HG03139 (cell line): ENCODE measurements at regions not wholly inside any gene's neighbourhood (a gene's known extent, or its start where the extent isn't known, plus 50 kb on each side); places are given as distances from the start of the nearest gene placed in this dataset.
"Not testable (repeated sequence)": the region's sequence is repeated elsewhere in the genome, so short reads cannot be mapped to it uniquely, and the experiment has no call there.

ENCODE experiments used
- ATAC-seq: cut with Tn5 transposase; IDR thresholded peaks from one replicate; pipeline ENCODE4 v1.9.1; 2021; ENCODE audit not compliant: unreplicated experiment

GRCh38 chr7:25432807-25433206 is 204.5 kb upstream of the NPVF start:
- no peak for ATAC-seq

GRCh38 chr7:25436413-25436812 is 208.1 kb upstream of the NPVF start:
- no peak for ATAC-seq

GRCh38 chr7:25437308-25437707 is 209.0 kb upstream of the NPVF start:
- no peak for ATAC-seq

- ATAC-seq: no peak
Observed at GRCh38 chr7:25444991-25445390, 216.7 kb upstream of the NPVF start.

- no peak for ATAC-seq
Observed at GRCh38 chr7:25448301-25448700, 220.0 kb upstream of the NPVF start.

GRCh38 chr7:25454020-25454419 is 225.7 kb upstream of the NPVF start:
- ATAC-seq: no peak

GRCh38 chr7:25454562-25455041 is 226.3 kb upstream of the NPVF start:
- no peak for ATAC-seq

GRCh38 chr7:25455683-25456251 is 227.5 kb upstream of the NPVF start:
- ATAC-seq: no peak

GRCh38 chr7:25456467-25457171 is 228.3 kb upstream of the NPVF start:
- no peak for ATAC-seq

- no peak for ATAC-seq
Observed at GRCh38 chr7:25459057-25459456, 230.8 kb upstream of the NPVF start.

- no peak for ATAC-seq
Observed at GRCh38 chr7:25460433-25460832, 232.1 kb upstream of the NPVF start.

- ATAC-seq: no peak
Observed at GRCh38 chr7:25469669-25470068, 241.4 kb upstream of the NPVF start.

- ATAC-seq: no peak
Observed at GRCh38 chr7:25476863-25477499, 248.7 kb upstream of the NPVF start.

GRCh38 chr7:25478221-25478620 is 249.9 kb upstream of the NPVF start:
- not testable (repeated sequence) for ATAC-seq

- no peak for ATAC-seq
Observed at GRCh38 chr7:25478925-25479324, 250.6 kb upstream of the NPVF start.

- no peak for ATAC-seq
Observed at GRCh38 chr7:25481891-25482290, 253.6 kb upstream of the NPVF start.

GRCh38 chr7:25482631-25483030 is 254.3 kb upstream of the NPVF start:
- ATAC-seq: no peak

GRCh38 chr7:25485026-25485425 is 256.7 kb upstream of the NPVF start:
- no peak for ATAC-seq

- no peak for ATAC-seq
Observed at GRCh38 chr7:25486656-25487055, 258.4 kb upstream of the NPVF start.

- ATAC-seq: no peak
Observed at GRCh38 chr7:25493805-25494366, 265.6 kb upstream of the NPVF start.

GRCh38 chr7:25494896-25495295 is 266.6 kb upstream of the NPVF start:
- no peak for ATAC-seq
